ENCODE measurements at regions not wholly inside any gene's neighbourhood (a gene's known extent, or its start where the extent isn't known, plus 50 kb on each side); places are given as distances from the start of the nearest gene placed in this dataset.
"Not testable (repeated sequence)": the region's sequence is repeated elsewhere in the genome, so short reads cannot be mapped to it uniquely, and the experiment has no call there.

DNA sequence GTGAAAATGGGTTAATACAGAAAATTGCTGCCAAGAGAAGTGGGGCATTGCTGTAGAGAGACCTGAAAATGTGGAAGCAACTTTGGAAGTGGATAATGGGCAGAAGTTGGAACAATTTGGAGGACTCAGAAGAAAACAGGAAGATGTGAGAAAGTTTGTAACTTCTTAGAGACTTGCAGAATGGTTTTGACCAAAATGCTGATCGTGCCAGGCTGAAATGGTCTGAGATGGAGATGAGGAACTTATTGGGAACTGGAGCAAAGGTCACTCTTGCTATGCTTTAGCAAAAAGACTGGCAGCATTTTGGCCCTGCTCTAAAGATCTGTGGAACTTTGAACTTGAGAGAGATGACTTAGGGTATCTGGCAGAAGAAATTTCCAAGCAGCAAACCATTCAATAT is 254.8 kb downstream of the KBTBD8 start:
- TF ChIP-seq, protein P1, sequence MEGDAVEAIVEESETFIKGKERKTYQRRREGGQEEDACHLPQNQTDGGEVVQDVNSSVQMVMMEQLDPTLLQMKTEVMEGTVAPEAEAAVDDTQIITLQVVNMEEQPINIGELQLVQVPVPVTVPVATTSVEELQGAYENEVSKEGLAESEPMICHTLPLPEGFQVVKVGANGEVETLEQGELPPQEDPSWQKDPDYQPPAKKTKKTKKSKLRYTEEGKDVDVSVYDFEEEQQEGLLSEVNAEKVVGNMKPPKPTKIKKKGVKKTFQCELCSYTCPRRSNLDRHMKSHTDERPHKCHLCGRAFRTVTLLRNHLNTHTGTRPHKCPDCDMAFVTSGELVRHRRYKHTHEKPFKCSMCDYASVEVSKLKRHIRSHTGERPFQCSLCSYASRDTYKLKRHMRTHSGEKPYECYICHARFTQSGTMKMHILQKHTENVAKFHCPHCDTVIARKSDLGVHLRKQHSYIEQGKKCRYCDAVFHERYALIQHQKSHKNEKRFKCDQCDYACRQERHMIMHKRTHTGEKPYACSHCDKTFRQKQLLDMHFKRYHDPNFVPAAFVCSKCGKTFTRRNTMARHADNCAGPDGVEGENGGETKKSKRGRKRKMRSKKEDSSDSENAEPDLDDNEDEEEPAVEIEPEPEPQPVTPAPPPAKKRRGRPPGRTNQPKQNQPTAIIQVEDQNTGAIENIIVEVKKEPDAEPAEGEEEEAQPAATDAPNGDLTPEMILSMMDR (IDR thresholded peaks at IDR 0.05) = not testable (repeated sequence)
- not testable (repeated sequence) for TF ChIP-seq POLR2A (IDR thresholded peaks at IDR 0.05)
